ENCODE measurements at regions not wholly inside any gene's neighbourhood (a gene's known extent, or its start where the extent isn't known, plus 50 kb on each side); places are given as distances from the start of the nearest gene placed in this dataset.

GRCh38 chr13:73618275-73618865 is 515.8 kb downstream of the KLF12 start:
- Histone ChIP-seq H3K4me1 (ENCODE audit: control insufficient read depth in 2 of 2, insufficient read depth in 2 of 2, low read length in 2 of 2) (peaks cover 0 to 11% of the 10 kb centered on the region in 2 donors), H3K27ac (ENCODE audit: low read depth, low read length) (no peak overlapping the region), H3K36me3 (ENCODE audit: control insufficient read depth in 2 of 3, insufficient read depth in 3 of 3, low read length in 3 of 3) (no peaks in the 10 kb centered on the region), H3K27me3 (ENCODE audit: control insufficient read depth in 2 of 2, insufficient read depth in 2 of 2, low read length in 2 of 2) (no peaks in the 10 kb centered on the region), H3K4me3 (ENCODE audit: low read length) (no peak overlapping the region), H3K9me3 (ENCODE audit: control insufficient read depth in 2 of 3, low read length in 3 of 3) (no peaks in the 10 kb centered on the region)
- peaks cover 4 to 26% (median 19%) of the 10 kb centered on the region in 7 donors for H3K4me1 Mint-ChIP-seq
- H3K27me3 Mint-ChIP-seq: peaks cover 0 to 12% (median 0%) of the 10 kb centered on the region in 5 donors
- POLR2A ChIA-PET: interaction anchor here (0.5 kb wide), 1 partner anchor 13 kb away, joined by 4 read pairs; no protein-coding TSS in a partner anchor
- H3K36me3 Mint-ChIP-seq: peaks cover 0 to 8% (median 0%) of the 10 kb centered on the region in 5 donors
- no peak for ATAC-seq
- no peak overlapping the region for H3K4me3 Mint-ChIP-seq
- DNase-seq: no peak
- no peak overlapping the region for H3K27ac Mint-ChIP-seq
- CTCF ChIA-PET: no interaction called here
- intact Hi-C loops (cut with micrococcal nuclease): no loop called here
- H3K9me3 Mint-ChIP-seq: peaks cover 0 to 3% (median under 1%) of the 10 kb centered on the region in 11 donors

GRCh38 chr13:73616861-73617260 is 517.3 kb downstream of the KLF12 start:
- ATAC-seq: peak; percentile 20
- no peaks in the 10 kb centered on the region for H3K27me3 ChIP-seq (ENCODE audit: control insufficient read depth in 2 of 2, insufficient read depth in 2 of 2, low read length in 2 of 2)
- H3K27me3 Mint-ChIP-seq: peaks cover 0 to 16% (median 0%) of the 10 kb centered on the region in 5 donors
- intact Hi-C loops (cut with micrococcal nuclease): no loop called here
- H3K9me3 ChIP-seq (ENCODE audit: control insufficient read depth in 2 of 3, low read length in 3 of 3): no peaks in the 10 kb centered on the region
- H3K4me1 ChIP-seq (ENCODE audit: control insufficient read depth in 2 of 2, insufficient read depth in 2 of 2, low read length in 2 of 2): peaks cover 0 to under 1% of the 10 kb centered on the region in 2 donors
- H3K36me3 ChIP-seq (ENCODE audit: control insufficient read depth in 2 of 3, insufficient read depth in 3 of 3, low read length in 3 of 3): no peaks in the 10 kb centered on the region
- H3K9me3 Mint-ChIP-seq: peaks cover 0 to 9% (median 3%) of the 10 kb centered on the region in 11 donors
- peak overlapping the region in 1 of 9 donors; percentile 22 for H3K27ac Mint-ChIP-seq
- POLR2A ChIA-PET: no interaction called here
- CTCF ChIA-PET: interaction anchor here (0.5 kb wide), 1 partner anchor 524 kb away, joined by 6 read pairs; no protein-coding TSS in a partner anchor
- H3K4me1 Mint-ChIP-seq: peaks cover 1 to 11% (median 7%) of the 10 kb centered on the region in 7 donors
- H3K4me3 Mint-ChIP-seq: no peak overlapping the region
- DNase-seq: no peak
- H3K36me3 Mint-ChIP-seq: peaks cover 0 to 9% (median 0%) of the 10 kb centered on the region in 5 donors
- no peak overlapping the region for H3K4me3 ChIP-seq (ENCODE audit: low read length)
- no peak overlapping the region for H3K27ac ChIP-seq (ENCODE audit: low read depth, low read length)

DNA sequence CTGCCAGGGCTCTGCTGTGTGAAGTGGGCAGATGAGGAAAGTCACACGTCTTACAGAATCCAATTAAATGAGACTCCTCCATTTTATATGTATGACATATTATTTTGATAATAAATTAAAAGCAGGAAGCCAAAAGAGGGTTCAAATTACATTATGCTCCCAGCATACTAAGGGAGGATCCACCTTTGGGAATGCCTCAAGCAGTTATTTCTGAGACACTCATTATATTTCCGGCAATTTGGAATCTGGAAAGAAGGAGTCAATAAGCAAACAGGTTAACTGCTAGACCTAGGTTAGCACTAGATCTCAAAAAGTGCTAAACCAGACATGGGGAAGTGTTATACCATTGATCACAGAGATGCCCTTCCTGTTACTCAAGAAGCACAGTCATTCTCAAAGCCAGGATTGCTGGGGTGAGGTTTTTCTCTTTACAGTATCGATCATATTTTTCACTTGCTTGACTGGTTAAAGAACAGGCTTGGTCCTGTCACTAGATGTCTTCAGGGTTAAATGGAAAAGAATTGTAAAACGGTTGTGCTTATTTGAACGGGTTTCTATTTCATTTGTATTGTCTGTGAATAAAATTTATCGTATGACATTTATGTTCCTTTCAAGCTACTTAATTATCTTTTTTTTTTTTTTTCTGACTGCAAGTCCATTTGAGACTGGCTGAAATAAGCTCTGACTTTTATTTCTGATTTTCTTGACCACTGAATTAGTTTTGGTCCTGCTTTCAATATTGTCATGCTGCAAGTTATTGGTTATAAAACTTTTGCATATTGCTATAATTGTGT is 523.2 kb downstream of the KLF12 start:
- Mint-ChIP-seq H3K36me3 (peaks cover 0 to 8% (median 0%) of the 10 kb centered on the region in 5 donors), H3K27me3 (peaks cover 0 to 4% (median 0%) of the 10 kb centered on the region in 5 donors), H3K4me1 (peaks cover 0 to 10% (median 7%) of the 10 kb centered on the region in 7 donors), H3K9me3 (peaks cover 0 to 9% (median 3%) of the 10 kb centered on the region in 11 donors), H3K27ac (no peak overlapping the region), H3K4me3 (no peak overlapping the region)
- Histone ChIP-seq H3K4me1 (ENCODE audit: control insufficient read depth in 2 of 2, insufficient read depth in 2 of 2, low read length in 2 of 2) (no peaks in the 10 kb centered on the region), H3K36me3 (ENCODE audit: control insufficient read depth in 2 of 3, insufficient read depth in 3 of 3, low read length in 3 of 3) (no peaks in the 10 kb centered on the region), H3K4me3 (ENCODE audit: low read length) (no peak overlapping the region), H3K9me3 (ENCODE audit: control insufficient read depth in 2 of 3, low read length in 3 of 3) (no peaks in the 10 kb centered on the region), H3K27me3 (ENCODE audit: control insufficient read depth in 2 of 2, insufficient read depth in 2 of 2, low read length in 2 of 2) (no peaks in the 10 kb centered on the region), H3K27ac (ENCODE audit: low read depth, low read length) (no peak overlapping the region)
- no peak for DNase-seq
- CTCF ChIA-PET: no interaction called here
- no peak for ATAC-seq
- intact Hi-C loops (cut with micrococcal nuclease): no loop called here
- POLR2A ChIA-PET: no interaction called here

DNA sequence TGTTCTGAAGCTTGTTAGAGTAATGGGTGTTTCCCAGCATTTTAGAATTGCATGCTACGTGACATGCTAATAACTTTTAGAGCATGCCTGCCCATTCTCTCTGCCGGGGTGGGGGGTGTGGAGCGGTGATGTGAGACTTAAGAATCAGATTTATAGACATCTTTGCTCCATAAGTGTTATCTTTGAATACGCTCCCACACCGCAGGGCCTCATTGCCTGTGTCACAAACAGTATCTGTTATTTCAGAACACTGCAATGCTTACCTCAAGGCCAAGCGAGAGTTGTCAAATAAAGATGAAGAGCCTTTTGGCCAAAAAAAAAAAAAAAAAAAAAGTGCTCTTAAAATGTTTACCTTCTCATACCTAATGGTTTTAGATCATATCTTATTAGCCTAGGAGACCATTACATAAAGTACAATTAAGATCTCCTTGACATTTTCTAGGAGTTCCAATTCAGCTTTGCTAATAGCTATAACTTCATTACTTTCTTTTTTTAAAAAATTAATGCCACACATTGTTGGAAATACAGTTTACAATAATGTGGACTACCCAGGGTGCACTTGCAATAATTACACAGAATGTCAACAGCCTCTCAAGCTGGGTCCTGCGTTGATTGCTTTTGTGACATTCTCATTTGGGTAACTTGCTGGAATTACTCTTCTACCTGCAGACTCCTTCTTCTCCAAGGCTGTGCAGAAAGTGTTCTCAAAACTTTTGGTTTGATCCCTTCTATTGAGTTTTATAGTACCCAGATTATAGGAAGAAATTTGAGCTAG is 525.3 kb downstream of the KLF12 start:
- Mint-ChIP-seq H3K4me3 (no peak overlapping the region), H3K9me3 (peaks cover 0 to 14% (median 7%) of the 10 kb centered on the region in 11 donors), H3K4me1 (peaks cover 0 to 10% (median 7%) of the 10 kb centered on the region in 7 donors), H3K27me3 (peaks cover 0 to 4% (median 0%) of the 10 kb centered on the region in 5 donors), H3K36me3 (peaks cover 0 to 8% (median 4%) of the 10 kb centered on the region in 5 donors), H3K27ac (no peak overlapping the region)
- Histone ChIP-seq H3K9me3 (ENCODE audit: control insufficient read depth in 2 of 3, low read length in 3 of 3) (no peaks in the 10 kb centered on the region), H3K27ac (ENCODE audit: low read depth, low read length) (no peak overlapping the region), H3K27me3 (ENCODE audit: control insufficient read depth in 2 of 2, insufficient read depth in 2 of 2, low read length in 2 of 2) (no peaks in the 10 kb centered on the region), H3K36me3 (ENCODE audit: control insufficient read depth in 2 of 3, insufficient read depth in 3 of 3, low read length in 3 of 3) (no peaks in the 10 kb centered on the region), H3K4me3 (ENCODE audit: low read length) (no peak overlapping the region), H3K4me1 (ENCODE audit: control insufficient read depth in 2 of 2, insufficient read depth in 2 of 2, low read length in 2 of 2) (no peaks in the 10 kb centered on the region)
- ChIA-PET POLR2A (no interaction called here), CTCF (no interaction called here)
- ATAC-seq (no peak), DNase-seq (no peak)
- intact Hi-C loops (cut with micrococcal nuclease): no loop called here

GRCh38 chr13:73608157-73608516 is 526.1 kb downstream of the KLF12 start:
- peaks cover 0 to 10% (median 5%) of the 10 kb centered on the region in 11 donors for H3K9me3 Mint-ChIP-seq
- Histone ChIP-seq H3K27ac (ENCODE audit: low read depth, low read length) (no peak overlapping the region), H3K27me3 (ENCODE audit: control insufficient read depth in 2 of 2, insufficient read depth in 2 of 2, low read length in 2 of 2) (no peaks in the 10 kb centered on the region), H3K9me3 (ENCODE audit: control insufficient read depth in 2 of 3, low read length in 3 of 3) (no peaks in the 10 kb centered on the region), H3K4me1 (ENCODE audit: control insufficient read depth in 2 of 2, insufficient read depth in 2 of 2, low read length in 2 of 2) (no peaks in the 10 kb centered on the region), H3K4me3 (ENCODE audit: low read length) (no peak overlapping the region), H3K36me3 (ENCODE audit: control insufficient read depth in 2 of 3, insufficient read depth in 3 of 3, low read length in 3 of 3) (no peaks in the 10 kb centered on the region)
- intact Hi-C loops (cut with micrococcal nuclease): no loop called here
- CTCF ChIA-PET: no interaction called here
- H3K27me3 Mint-ChIP-seq: peaks cover 0 to 4% (median 0%) of the 10 kb centered on the region in 5 donors
- ATAC-seq: no peak
- peaks cover 0 to 7% (median 4%) of the 10 kb centered on the region in 5 donors for H3K36me3 Mint-ChIP-seq
- no peak overlapping the region for H3K4me3 Mint-ChIP-seq
- POLR2A ChIA-PET: interaction anchor here (0.7 kb wide), 1 partner anchor 91 kb away, joined by 6 read pairs; no protein-coding TSS in a partner anchor
- H3K27ac Mint-ChIP-seq: no peak overlapping the region
- H3K4me1 Mint-ChIP-seq: peaks cover 0 to 10% (median 7%) of the 10 kb centered on the region in 7 donors
- DNase-seq: no peak

DNA sequence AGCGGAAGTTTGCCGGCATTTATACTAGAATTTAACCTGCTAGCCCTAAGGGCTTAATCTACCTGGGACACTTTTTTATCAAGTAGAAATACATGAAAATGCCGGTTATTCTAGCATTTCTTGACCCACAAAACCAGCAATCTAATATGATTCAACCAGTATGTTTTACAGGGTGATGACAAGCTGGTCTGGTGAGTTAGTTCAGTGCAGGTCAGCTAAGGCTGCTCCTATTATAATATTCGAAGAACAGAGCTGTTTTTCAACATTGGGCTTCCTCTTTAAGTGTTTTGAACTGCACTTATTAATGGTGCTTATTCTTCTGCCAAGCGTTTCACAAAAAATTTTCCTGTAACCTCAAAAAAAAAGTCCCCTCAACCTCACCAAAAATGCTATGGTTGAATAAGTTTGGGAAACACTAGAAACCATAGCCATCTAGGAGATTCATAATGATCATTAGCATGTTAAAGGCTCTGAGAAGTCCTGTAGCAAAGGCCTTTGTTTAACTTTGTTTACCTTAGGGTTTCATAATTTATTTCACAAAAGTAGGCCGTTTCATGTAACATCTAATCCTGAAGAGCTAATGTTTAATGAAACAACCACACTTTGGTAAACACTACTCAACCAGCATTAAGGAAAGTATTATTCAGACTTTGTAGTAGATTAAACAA is 526.6 kb downstream of the KLF12 start:
- peaks cover 0 to 10% (median 7%) of the 10 kb centered on the region in 7 donors for H3K4me1 Mint-ChIP-seq
- no peaks in the 10 kb centered on the region for H3K36me3 ChIP-seq (ENCODE audit: control insufficient read depth in 2 of 3, insufficient read depth in 3 of 3, low read length in 3 of 3)
- H3K27ac Mint-ChIP-seq: no peak overlapping the region

More for the DNA sequence above, 526.6 kb downstream of the KLF12 start:
- peaks cover 0 to 7% (median 0%) of the 10 kb centered on the region in 5 donors for H3K36me3 Mint-ChIP-seq
- POLR2A ChIA-PET: interaction anchor here (0.7 kb wide), 1 partner anchor 90 kb away, joined by 6 read pairs; no protein-coding TSS in a partner anchor
- no peak overlapping the region for H3K4me3 Mint-ChIP-seq
- CTCF ChIA-PET: no interaction called here
- H3K9me3 ChIP-seq (ENCODE audit: control insufficient read depth in 2 of 3, low read length in 3 of 3): no peaks in the 10 kb centered on the region
- H3K4me1 ChIP-seq (ENCODE audit: control insufficient read depth in 2 of 2, insufficient read depth in 2 of 2, low read length in 2 of 2): no peaks in the 10 kb centered on the region
- no peak overlapping the region for H3K4me3 ChIP-seq (ENCODE audit: low read length)
- no peak for ATAC-seq
- intact Hi-C loops (cut with micrococcal nuclease): no loop called here
- H3K27ac ChIP-seq (ENCODE audit: low read depth, low read length): no peak overlapping the region
- peaks cover 0 to 7% (median 4%) of the 10 kb centered on the region in 11 donors for H3K9me3 Mint-ChIP-seq
- H3K27me3 Mint-ChIP-seq: peaks cover 0 to under 1% (median 0%) of the 10 kb centered on the region in 5 donors
- H3K27me3 ChIP-seq (ENCODE audit: control insufficient read depth in 2 of 2, insufficient read depth in 2 of 2, low read length in 2 of 2): no peaks in the 10 kb centered on the region
- no peak for DNase-seq

Data from naive thymus-derived CD4-positive, alpha-beta T cell (primary cell).